GM19239 (cell line): ENCODE measurements at regions not wholly inside any gene's neighbourhood (a gene's known extent, or its start where the extent isn't known, plus 50 kb on each side); places are given as distances from the start of the nearest gene placed in this dataset.
"Not testable (repeated sequence)": the region's sequence is repeated elsewhere in the genome, so short reads cannot be mapped to it uniquely, and the experiment has no call there.

Experiments
- DNase-seq: peaks from one replicate; pipeline ENCODE4 v3.0.0; 2011; ENCODE audit warnings: low spot score; ENCODE audit not compliant: insufficient read length
- FAIRE-seq: peaks from 2 replicates; lab custom pipeline; 2011; peaks lifted over from hg19 to GRCh38; lab: Jason Lieb, UNC

DNA sequence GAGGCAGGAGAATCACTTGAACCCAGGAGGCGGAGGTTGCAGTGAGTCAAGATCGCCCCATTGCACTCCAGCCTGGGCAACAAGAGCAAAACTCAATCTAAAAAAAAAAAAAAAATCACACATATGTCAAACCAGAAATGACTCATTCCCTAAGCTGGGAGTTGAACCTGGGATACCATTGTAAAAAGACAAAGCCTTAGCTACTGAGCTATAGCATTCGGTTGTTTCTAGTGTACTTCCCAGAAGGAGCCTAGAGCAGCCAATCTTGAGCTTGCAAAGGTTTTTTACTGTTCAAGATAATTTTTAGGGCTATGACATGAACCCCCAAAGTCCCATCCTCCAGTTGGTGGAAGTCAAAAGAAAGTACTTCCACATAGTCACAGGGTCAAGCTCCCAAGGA, 87.9 kb downstream of the ZNF467 start:
- FAIRE-seq (no peak), DNase-seq (no peak)

DNA sequence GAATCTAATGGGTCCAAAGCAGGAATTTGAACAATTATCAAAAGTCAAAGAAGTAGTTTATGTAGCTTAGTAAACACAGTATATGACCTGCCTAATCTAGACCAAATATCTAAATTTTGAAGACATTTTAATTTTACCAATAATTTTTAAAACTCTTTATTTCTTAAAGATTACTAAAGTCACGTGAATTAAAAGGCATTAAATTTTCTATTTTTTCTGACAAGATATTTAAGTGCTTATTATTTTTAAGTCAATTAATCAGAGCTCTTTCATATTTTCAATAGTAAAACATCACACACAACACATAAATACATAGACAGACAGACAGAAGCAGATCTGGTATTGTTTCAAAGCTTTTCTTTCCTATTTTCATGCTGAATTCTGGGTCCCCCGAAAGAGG, 89.5 kb downstream of the ZNF467 start:
- FAIRE-seq (no peak), DNase-seq (no peak)

DNA sequence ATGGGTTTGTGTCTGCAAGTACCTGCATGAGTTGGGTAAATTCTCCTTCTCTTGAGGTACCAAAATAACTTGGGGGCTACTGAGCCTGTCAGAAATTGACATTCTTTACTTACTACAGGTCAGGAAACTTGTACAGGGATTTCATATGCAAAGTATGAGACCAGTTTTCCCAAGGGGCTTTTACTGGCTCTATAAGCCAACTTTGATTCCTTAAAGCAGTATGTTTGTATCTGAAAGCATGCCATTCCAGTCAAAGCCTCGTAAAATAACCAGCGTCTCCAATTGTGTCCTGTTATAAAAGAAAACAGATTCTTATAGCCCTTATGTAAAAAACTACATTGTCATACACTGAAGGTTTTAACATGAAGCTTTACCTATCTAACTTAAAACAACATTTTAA, 90.2 kb downstream of the ZNF467 start:
- DNase-seq (no peak), FAIRE-seq (no peak)

DNA sequence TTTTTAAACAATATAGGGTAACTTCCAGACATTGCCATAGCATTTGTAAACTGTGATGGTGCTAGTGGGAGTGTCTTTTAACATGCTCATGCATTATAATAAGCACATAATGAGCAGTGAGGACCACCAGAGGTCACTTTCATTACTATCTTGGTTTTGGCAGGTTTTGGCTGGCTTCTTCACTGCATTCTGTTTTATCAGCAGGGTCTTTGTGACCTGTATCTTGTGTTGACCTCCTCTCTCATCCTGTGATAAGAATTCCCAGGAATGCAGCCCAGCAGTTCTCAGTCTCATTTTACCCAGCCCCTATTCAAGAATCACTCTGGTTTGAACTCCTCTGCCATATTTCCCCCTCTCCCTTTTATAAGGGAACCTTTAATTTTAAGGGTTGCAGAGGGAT, 91.3 kb downstream of the ZNF467 start:
- DNase-seq = no peak
- no peak for FAIRE-seq

DNA sequence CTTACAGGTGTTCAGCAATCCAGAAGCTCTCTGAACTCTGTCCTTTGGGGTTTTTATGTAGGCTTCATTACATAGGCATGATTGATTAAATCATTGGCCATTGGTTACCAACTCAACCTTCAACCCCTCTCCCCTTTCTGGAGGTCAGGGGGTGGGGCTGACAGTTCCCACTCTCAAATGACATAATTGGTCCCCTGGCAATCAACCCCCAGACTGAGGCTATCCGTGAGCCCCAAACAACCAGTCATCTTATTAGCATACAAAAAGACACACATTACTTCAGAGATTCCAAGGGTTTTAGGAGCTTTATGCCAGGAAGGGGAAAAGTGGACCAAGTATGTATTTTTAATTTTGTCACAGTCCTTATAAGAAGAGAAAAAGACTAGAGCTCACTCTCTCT, 92.1 kb downstream of the ZNF467 start:
- DNase-seq (no peak), FAIRE-seq (no peak)

DNA sequence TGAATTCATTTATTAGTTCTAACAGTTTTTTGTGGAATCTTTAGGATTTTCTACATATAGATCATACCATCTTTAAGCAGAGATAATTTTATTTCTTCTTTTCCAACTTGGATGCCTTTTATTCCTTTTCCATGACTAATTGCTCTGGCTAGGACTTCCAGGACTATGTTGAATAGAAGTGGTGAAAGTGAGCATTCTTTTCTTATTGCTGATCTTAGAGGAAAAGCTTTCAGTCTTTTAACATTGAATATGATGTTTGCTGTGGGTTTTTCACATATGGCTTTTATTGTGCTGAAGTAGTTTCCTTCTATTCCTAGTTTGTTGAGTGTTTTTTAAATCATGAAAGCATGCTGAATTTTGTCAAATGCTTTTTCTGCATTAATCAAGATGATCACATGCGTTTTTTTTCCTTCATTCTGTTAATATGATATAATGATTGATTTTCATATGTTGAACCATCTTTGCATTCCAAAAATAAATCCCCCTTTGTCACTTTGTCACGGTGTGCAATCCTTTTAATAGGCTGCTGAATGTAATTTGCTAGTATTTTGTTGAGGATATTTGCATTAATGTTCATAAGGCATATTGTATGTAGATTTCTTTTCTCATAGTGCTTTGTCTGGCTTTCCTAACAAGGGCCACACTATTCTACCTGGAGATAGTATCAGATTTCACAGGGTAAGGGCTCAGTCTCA, 92.9 kb downstream of the ZNF467 start:
- DNase-seq (no peak), FAIRE-seq (no peak)

DNA sequence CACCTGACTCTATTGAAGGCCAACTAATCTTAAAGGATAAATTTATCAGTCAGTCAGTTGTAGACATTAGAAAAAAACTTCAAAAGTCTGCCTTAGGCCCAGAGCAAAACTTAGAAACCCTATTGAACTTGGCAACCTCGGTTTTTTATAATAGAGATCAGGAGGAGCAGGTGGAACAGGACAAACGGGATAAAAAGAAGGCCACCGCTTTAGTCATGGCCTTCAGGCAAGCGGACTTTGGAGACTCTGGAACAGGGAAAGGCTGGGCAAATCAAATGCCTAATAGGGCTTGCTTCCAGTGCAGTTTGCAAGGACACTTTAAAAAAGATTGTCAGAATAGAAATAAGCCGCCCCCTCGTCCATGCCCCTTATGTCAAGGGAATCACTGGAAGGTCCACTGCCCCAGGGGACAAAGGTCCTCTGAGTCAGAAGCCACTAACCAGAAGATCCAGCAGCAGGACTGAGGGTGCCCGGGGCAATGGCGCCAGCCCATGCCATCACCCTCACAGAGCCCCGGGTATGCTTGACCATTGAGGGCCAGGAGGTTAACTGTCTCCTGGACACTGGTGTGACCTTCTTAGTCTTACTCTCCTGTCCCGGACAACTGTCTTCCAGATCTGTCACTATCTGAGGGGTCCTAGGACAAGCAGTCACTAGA, 98.5 kb downstream of the ZNF467 start:
- DNase-seq, FAIRE-seq: not testable (repeated sequence)

DNA sequence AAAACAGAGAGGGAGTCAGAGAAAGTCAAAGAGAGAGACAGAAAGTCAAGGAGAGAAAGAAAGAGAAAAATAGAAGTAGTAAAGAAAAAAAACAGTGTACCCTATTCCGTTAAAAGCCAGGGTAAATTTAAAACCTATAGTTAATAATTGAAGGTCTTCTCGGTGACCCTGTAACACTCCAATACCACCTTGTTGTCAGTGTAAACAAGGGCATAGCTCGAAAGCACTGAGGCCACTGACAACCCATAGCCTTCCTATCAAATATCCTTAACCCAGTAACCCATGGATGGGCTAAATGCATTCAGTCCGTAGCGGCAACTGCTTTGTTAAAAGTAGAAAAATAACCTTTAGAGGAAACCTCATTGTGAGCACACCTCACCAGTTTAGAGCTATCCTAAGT, 100.4 kb downstream of the ZNF467 start:
- DNase-seq (no peak), FAIRE-seq (no peak)

DNA sequence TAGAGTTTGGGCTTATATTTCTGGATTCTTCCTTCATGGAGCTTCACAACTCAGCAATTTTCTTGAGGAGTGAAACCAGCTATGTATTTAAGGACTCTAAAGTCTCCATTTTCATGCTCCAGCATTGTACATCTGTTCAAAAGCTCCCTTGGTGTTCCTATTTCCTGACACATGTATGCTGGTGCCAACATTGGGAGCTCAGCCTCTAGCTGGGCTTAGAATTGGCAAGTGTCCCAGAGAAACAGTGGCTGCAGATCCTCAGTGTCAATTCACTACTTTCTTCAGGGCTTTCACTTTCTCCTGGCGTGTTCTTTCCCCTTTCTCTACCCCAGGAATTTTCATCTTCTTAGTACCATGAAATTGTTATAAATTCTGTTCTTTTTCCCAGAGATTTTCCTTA, 103.1 kb downstream of the ZNF467 start:
- DNase-seq (no peak), FAIRE-seq (no peak)

DNA sequence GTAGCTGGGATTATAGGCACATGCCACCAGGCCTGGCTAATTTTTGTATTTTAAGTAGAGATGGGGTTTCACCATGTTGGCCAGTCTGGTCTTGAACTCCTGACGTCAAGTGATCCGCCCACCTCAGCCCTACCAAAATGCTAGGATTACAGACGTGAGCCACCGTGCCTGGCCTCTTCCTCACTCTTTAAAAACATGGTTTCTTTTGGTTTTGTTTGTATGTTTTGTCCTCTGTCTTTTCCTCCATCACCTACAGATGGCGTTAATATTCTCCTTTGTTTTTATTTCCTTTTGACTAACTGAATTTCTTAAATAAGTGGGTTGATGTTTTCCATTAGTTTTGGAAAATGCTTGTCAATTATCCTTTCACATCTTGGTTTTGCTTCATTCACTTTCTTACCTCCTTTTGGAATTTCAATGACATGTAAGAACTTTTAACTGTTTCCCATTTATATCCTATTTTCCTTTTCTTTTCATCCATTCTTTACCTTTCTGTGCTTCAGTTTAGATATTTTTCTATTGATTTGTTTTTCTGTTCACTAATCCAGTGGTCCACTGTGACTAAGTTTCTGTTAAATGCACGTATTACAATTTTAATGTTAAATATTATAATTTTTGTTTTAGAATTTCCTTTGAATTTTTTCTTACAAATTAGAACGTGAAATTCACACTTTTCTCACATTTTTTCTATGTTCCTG, 104.1 kb downstream of the ZNF467 start:
- DNase-seq (no peak), FAIRE-seq (peak; percentile 74)

DNA sequence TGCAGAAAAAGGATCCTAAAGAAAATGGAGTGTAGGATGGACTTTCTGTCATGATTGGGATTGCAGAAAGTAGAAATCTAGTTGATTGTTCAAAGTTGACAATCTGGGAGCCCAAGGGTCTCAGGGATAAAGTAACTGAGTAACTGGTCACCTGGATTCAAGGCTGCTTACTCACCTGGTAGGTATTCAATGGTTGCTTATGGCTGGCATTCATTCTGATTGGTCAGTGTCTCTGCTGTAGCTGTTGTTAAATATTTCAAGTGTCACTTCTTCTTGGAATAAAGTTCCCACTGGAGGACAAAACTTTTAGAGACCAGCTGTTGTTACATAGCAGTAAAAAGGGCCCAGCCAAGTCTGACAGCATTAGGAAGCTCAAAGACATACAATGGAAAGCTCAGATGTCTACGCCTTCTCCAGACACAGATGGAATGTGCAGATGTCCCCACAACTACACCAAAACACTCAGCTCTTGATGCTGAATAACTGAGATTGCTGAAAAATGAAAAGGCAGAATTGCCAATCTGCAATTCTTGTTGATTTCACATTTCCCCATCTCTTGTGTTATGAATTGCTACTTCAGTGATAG, 106.9 kb downstream of the ZNF467 start:
- FAIRE-seq = no peak

DNA sequence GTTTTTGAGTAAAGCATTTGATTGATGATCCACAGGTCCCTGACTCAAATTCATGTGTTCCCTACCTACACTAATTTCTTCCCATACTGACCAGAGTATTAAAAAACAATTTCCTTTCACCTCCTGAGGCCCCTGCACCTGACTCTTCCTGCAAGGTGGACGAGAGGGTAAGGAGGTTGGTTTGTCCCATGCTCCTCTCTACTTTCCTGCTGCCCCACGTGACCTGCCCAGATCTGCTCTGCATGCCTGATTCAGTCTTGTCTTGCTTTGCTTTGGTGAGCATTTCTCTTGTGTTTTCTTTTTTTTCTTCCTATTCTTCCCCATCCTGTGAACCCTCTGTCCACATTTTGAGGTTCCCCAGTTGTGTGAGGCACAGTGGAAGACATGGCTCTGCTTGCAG, 107.8 kb downstream of the ZNF467 start:
- FAIRE-seq = not testable (repeated sequence)

More for the DNA sequence above, 106.9 kb downstream of the ZNF467 start:
- DNase-seq = no peak

DNA sequence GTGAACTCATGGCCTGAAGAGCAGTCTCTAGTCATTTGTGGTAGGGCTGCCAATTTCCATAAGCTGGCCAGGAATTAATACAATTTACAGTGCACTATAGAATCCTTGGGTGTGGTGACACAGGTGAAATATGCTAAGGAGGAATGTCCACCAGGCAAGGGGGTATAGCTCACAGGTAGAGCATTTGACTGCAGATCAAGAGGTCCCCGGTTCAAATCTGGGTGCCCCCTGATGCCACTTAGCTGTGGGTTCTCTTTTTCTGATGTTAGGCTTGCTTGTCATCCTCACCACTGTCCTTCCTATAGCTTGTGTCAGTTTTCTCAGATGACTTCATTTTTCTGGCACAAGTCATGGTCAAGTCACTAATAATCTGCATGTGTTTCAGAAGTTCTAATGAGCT, 108.7 kb downstream of the ZNF467 start:
- DNase-seq (no peak), FAIRE-seq (no peak)

More for the DNA sequence above, 107.8 kb downstream of the ZNF467 start:
- DNase-seq = not testable (repeated sequence)

DNA sequence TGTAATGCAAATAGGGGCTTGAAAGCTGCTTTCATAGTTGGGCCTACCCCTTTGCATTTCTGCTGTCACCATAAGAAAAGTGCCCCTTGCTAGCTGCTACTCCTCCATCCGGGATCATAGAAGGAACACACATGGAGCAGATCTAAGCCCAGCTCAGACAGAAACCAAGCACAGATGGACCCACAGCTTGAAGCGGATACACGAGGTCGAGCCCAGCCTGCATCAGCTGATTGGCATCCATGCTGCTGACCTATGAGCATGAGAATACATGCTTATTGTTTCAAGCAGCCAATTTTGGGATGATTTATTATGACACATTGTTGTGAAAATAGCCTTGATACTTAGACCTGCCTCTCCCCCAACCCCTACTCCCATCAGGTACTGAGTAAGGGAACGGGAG, 109.2 kb downstream of the ZNF467 start:
- FAIRE-seq = no peak
- DNase-seq = no peak

DNA sequence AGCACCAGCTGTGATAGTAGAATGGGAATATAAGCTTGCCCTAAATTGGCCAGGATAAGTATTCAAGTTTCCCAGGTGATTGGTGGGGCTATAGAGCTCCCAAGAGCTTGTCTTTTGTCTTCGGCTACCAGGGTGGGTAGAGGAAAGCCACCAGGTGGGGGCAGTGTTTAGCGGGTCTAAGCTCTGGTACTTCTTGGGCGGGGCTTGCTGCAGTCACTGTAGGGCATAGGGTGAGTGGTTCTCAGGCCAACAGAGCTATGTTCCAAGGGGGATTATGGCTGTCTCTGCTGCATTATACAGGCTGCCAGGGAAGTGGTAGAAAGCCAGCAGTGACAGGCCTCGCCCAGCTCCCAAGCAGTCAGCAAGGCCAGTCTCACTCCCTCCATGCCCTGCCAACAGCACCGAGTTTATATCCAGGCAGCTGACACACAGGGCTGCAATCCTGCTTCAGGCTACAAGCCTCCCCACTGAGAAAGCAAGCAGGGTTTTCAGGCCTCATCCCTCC, 110.7 kb downstream of the ZNF467 start:
- peak; percentile 26 for DNase-seq
- peak; percentile 75 for FAIRE-seq

DNA sequence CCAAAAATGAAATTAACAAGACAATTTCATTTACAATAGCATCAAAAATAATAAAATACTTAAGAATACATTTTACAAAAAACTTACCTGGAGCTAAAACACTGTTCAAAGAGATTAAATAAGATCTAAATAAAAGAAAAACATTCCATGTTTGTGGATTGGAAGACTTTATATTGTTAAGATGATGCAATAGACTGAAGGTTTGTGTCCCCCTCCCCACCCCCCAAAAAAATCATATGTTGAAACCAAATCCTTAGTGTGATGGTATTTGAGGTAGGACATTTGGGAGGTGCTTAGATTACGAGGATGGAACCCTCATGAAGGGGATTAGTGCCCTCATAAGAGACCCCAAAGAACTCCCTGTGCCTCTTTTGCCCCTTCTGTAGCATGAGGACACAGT, 117.6 kb downstream of the ZNF467 start:
- FAIRE-seq = no peak
- no peak for DNase-seq

DNA sequence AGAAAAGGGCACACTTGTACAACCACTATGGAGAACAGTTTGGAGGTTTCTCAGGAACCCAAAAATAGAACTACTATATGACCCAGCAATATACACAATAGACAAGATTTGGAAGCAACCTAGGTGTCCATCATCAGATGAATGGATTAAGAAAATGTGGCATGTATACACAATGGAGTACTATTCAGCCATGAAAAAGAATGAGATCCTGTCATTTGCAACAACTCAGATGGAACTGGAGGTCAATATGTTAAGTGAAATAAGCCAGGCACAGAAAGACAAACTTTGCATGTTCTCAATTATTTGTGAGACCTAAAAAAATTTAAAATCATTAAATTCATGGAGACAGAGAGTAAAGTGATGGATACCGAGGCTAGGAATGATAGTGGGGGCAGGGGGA, 118.8 kb downstream of the ZNF467 start:
- FAIRE-seq (no peak), DNase-seq (no peak)

DNA sequence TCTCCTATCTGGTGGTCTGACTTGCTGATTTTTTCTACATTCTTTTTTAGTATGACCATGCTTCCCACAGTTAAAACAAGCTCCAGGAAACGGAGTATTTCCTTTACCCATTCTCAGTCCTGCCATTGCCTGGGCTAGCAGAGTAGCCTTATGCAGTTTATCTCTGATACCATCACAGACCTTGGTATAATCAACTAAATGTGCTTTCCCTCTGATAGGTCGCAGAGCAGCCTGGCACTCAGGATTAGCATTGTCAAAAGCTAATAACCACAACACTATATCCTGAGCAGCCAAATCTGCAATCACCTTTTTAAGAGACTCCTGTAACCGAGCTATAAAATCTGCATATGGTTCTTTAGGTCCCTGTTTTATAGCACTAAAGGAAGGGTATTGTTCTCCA, 123.2 kb downstream of the ZNF467 start:
- FAIRE-seq, DNase-seq: not testable (repeated sequence)

DNA sequence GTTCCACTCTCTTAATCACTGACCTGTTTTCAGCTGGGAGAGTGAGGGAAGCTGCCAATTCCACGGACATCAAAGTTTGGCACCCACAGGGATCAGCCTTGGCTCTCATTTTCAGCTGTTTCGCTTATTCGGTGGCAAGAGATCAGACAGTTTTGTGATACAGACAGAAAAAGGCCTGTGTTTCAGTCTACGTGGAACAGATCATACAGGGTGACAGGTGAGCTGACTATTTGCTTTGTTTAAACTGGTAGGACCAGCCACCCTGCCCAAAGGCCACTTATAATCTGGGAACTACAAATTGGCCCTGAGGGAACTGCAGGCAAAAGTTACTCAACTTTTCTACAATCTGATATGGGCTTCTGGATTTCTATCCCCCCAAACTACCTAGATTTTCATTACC, 128.6 kb downstream of the ZNF467 start:
- no peak for FAIRE-seq
- no peak for DNase-seq

DNA sequence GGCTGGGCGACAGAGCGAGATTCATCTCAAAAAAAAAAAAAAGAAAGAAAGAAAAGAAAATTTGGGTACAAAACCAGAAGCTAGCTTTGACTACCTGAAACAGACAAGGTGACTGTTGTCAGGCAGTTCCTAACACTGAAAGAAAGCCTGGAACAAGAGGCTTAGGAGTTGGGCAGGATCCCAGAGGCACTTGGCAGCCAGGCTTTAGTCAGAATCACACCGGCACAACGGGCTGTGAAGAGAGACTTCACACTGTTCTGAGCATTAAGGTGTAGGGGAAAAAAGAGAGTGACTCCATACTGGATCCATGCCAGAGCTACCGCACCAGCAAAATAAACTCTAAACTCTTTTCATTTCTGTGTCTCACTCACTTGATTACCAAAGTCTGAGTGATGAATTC, 130.8 kb downstream of the ZNF467 start:
- DNase-seq (no peak), FAIRE-seq (no peak)
